ENCODE measurements at regions not wholly inside any gene's neighbourhood (a gene's known extent, or its start where the extent isn't known, plus 50 kb on each side); places are given as distances from the start of the nearest gene placed in this dataset.

DNA sequence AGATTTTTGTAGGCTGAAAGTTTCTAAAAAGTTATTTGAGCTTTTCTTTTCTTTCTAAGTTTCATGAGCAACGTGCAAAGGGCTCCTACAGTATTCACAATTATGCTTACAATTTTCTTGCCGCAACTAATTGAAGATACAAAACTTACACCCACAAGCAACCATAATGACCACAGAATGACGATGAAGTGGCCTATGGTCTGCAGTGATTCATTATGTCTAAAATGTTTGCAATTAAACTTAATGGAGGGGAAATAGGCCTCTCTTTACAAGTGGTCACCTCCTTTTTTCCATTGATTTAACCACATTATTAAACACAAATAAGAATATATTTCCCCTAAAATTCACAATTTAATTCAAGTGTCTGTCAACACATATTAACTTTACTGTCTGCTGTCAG, 732.6 kb upstream of the FLRT2 start:
- no peak overlapping the region for H3K4me3 ChIP-seq (ENCODE audit: low read depth, low read length)
- TF ChIP-seq, protein P1, sequence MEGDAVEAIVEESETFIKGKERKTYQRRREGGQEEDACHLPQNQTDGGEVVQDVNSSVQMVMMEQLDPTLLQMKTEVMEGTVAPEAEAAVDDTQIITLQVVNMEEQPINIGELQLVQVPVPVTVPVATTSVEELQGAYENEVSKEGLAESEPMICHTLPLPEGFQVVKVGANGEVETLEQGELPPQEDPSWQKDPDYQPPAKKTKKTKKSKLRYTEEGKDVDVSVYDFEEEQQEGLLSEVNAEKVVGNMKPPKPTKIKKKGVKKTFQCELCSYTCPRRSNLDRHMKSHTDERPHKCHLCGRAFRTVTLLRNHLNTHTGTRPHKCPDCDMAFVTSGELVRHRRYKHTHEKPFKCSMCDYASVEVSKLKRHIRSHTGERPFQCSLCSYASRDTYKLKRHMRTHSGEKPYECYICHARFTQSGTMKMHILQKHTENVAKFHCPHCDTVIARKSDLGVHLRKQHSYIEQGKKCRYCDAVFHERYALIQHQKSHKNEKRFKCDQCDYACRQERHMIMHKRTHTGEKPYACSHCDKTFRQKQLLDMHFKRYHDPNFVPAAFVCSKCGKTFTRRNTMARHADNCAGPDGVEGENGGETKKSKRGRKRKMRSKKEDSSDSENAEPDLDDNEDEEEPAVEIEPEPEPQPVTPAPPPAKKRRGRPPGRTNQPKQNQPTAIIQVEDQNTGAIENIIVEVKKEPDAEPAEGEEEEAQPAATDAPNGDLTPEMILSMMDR (IDR thresholded peaks at IDR 0.05; ENCODE audit: low read depth, low read length), result no peak

DNA sequence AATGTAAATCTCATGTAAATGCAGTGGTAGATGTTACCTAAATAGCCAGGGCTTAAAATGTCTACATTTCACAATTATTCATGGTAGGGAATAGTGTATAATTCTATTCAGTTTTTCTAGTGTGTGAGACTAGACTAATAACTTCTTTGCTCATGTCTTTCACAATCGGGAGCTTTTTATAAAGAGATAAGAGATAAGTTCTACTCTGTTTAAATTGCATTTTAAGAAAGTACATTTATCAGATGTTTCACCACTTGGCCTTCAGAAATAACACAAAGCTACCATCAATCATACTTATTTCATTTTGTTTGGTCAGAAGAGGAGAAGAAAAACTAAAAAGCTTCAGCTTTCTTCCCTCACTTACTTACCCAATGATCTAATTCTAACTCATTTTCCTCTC, 725.5 kb upstream of the FLRT2 start:
- H3K4me3 ChIP-seq (ENCODE audit: low read depth, low read length), result no peak overlapping the region
- TF ChIP-seq, protein P1 (IDR thresholded peaks at IDR 0.05; ENCODE audit: low read depth, low read length), result no peak

DNA sequence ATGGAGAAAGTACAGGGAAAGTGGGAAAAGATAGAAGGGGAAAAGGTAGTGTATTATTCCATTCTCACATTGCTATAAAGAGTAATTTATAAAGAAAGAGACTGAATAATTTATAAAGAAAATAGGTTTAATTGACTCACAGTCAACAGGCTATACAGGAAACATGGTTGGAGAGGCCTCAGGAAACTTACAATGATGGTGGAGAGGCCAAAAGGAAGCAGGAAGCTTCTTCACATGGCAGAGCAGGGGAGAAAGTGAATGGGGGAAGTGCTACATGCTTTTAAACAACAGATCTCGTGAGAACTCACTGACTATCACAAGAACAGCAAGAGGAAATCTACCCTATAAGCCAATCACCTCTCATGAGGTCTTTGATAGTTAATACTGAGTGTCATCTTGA, 725.0 kb upstream of the FLRT2 start:
- TF ChIP-seq, protein P1 (IDR thresholded peaks at IDR 0.05; ENCODE audit: low read depth, low read length), result no peak
- H3K4me3 ChIP-seq (ENCODE audit: low read depth, low read length), result no peak overlapping the region

DNA sequence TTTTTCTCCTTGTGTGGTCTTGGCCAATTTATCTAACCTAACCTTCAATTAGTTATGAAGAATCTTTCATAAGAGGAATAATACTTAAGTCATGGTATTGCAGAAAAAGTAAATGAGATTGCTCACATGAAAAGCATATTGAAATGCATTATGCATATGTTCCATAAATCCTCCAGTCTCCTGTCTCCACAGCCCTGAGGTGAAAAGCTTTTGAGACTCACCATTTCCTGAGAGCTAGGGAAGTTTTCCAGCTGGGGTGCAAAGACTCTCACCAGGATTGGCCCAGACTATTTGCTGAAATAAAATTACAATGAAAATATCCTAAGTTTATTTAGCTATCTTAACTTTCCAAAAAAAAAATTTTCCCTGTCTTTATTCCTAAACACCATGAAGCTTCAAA, 723.8 kb upstream of the FLRT2 start:
- TF ChIP-seq, protein P1 (IDR thresholded peaks at IDR 0.05; ENCODE audit: low read depth, low read length), result no peak
- H3K4me3 ChIP-seq (ENCODE audit: low read depth, low read length), result no peak overlapping the region

DNA sequence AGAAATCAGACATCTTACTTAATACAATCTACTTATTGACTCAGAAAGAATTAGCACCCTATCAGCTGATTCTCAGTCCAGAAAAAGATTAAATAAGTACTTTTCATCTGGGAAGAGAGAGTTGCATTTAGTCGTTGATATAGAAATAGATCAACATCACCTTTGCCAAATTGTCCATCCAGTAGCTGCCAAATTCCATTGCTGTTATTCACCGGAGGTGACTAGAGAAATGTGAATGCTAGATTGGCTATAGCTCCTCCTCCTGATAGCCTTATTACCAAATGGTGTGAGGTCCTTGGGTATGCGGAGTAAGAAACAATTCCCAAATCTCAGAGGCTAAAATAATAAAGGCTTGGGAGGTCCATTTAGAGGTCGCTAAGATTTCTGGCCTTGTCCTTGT, 723.3 kb upstream of the FLRT2 start:
- TF ChIP-seq, protein P1 (IDR thresholded peaks at IDR 0.05; ENCODE audit: low read depth, low read length), result no peak
- no peak overlapping the region for H3K4me3 ChIP-seq (ENCODE audit: low read depth, low read length)

DNA sequence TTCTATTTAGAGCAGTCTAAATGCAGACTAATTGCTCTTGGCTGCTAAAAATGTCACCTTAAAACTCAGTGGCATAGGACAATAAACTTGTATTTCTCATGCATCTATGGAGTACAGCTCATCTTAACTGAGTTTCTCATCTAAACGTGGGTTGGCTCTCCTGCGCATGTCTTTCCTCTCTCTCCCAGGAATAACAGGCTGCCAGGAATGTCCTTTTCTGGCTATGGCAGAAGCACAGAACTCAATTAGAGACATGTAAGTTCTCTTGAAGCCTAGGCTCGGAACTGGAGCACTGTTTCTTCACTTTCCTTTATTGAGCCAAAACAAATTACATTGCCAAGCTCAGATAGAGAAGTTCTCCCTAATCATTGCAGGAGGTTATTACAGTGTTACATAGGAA, 722.3 kb upstream of the FLRT2 start:
- TF ChIP-seq, protein P1 (IDR thresholded peaks at IDR 0.05; ENCODE audit: low read depth, low read length), result no peak
- H3K4me3 ChIP-seq (ENCODE audit: low read depth, low read length), result no peak overlapping the region

DNA sequence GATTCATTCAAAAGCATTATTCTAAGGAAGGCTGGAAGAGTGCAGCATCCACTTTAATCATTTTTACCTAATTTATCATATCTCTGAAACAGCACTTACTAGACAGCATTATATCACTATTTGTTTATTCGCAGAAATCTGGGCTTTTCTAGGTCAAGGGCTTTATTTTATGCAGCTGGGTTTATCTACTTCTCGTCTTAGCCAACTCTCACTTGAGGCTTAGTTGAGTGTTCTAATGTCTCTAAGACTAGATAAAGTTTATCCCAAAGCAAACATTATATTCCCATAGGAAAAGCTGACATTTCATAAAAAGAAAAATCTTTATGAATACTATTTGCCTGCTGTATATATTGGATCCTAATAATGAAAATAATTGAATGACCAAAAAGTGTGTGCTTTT, 720.8 kb upstream of the FLRT2 start:
- TF ChIP-seq, protein P1 (IDR thresholded peaks at IDR 0.05; ENCODE audit: low read depth, low read length), result no peak
- H3K4me3 ChIP-seq (ENCODE audit: low read depth, low read length), result no peak overlapping the region

All from WI38 (cell line).